ENCODE measurements at regions not wholly inside any gene's neighbourhood (a gene's known extent, or its start where the extent isn't known, plus 50 kb on each side); places are given as distances from the start of the nearest gene placed in this dataset.
"Not testable (repeated sequence)": the region's sequence is repeated elsewhere in the genome, so short reads cannot be mapped to it uniquely, and the experiment has no call there.

GRCh38 chr2:75432761-75433361 lies 127.9 kb downstream of the EVA1A start:
- FAIRE-seq: no peak

- no peak for FAIRE-seq
Measured at GRCh38 chr2:75431763-75432162, 129.0 kb downstream of the EVA1A start.

- no peak for FAIRE-seq
Measured at GRCh38 chr2:75431276-75431675, 129.5 kb downstream of the EVA1A start.

- not testable (repeated sequence) for FAIRE-seq
Measured at GRCh38 chr2:75430449-75430848, 130.3 kb downstream of the EVA1A start.

- no peak for FAIRE-seq
Measured at GRCh38 chr2:75428646-75429443, 131.9 kb downstream of the EVA1A start.

GRCh38 chr2:75428060-75428459 lies 132.7 kb downstream of the EVA1A start:
- FAIRE-seq: no peak

- no peak for FAIRE-seq
Measured at GRCh38 chr2:75424936-75425619, 135.7 kb downstream of the EVA1A start.

GRCh38 chr2:75421986-75422385 lies 138.8 kb downstream of the EVA1A start:
- no peak for FAIRE-seq

- FAIRE-seq: no peak
Measured at GRCh38 chr2:75416420-75417342, 144.1 kb downstream of the EVA1A start.

GRCh38 chr2:75415731-75416130 lies 145.0 kb downstream of the EVA1A start:
- no peak for FAIRE-seq

- FAIRE-seq: no peak
Measured at GRCh38 chr2:75415111-75415626, 145.6 kb downstream of the EVA1A start.

- FAIRE-seq: no peak
Measured at GRCh38 chr2:75411574-75411973, 149.2 kb downstream of the EVA1A start.

- no peak for FAIRE-seq
Measured at GRCh38 chr2:75410702-75411101, 150.0 kb downstream of the EVA1A start.

- no peak for FAIRE-seq
Measured at GRCh38 chr2:75408771-75409170, 152.0 kb downstream of the EVA1A start.

GRCh38 chr2:75407038-75407530 lies 153.7 kb downstream of the EVA1A start:
- no peak for FAIRE-seq

- no peak for FAIRE-seq
Measured at GRCh38 chr2:75406131-75406581, 154.6 kb downstream of the EVA1A start.

- no peak for FAIRE-seq
Measured at GRCh38 chr2:75405000-75405399, 155.7 kb downstream of the EVA1A start.

GRCh38 chr2:75403991-75404428 lies 156.7 kb downstream of the EVA1A start:
- peak; percentile 95 for FAIRE-seq

- FAIRE-seq: no peak
Measured at GRCh38 chr2:75396314-75396713, 164.4 kb downstream of the EVA1A start.

- not testable (repeated sequence) for FAIRE-seq
Measured at GRCh38 chr2:75394764-75395163, 166.0 kb downstream of the EVA1A start.

- no peak for FAIRE-seq
Measured at GRCh38 chr2:75390169-75390568, 170.6 kb downstream of the EVA1A start.

GRCh38 chr2:75389271-75389670 lies 171.5 kb downstream of the EVA1A start:
- no peak for FAIRE-seq

Measured in islet of Langerhans (tissue), 1 donor.